ENCODE measurements at regions not wholly inside any gene's neighbourhood (a gene's known extent, or its start where the extent isn't known, plus 50 kb on each side); places are given as distances from the start of the nearest gene placed in this dataset.

DNA sequence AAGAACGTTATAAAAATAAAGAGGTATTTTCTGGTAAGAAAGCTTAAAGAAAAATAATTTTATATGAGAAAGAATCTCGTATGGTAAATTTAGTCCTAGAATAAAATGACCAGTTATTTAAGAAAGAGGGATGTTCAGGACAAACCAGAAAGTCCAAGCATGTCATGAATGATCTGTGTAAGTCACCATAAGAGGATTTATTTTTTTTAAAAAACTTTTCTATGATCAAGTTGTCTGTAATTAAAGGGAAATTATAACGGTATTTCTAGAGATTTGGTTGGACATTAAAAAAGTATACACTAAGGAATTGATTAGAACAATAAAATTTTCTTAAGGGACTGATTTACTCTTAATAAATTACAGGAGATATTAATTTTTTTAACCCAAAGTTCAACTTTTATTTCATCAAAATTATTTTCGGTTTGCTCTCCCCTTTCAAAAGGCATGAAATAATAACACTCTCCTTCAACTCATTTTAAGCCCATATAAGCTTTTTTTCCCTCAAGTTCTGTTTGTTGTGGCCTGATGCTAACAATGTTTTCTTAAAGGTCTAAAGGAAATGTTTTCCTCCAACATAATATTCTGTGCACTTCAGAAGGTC, 49.9 kb upstream of the CPSF6 start (continued):
- TF ChIP-seq CHD7 (IDR thresholded peaks at IDR 0.05; ENCODE audit: insufficient replicate concordance, low read length) (no peak), CEBPB (IDR thresholded peaks at IDR 0.05; ENCODE audit: low read depth, low read length) (no peak), FOSL1 (IDR thresholded peaks at IDR 0.05; ENCODE audit: insufficient read depth, low read depth, low read length) (no peak), EP300 (IDR thresholded peaks at IDR 0.05; ENCODE audit: borderline replicate concordance in 1 of 2, low read depth in 2 of 2, low read length in 2 of 2) (no peak), RXRA (IDR thresholded peaks at IDR 0.05; ENCODE audit: insufficient read depth, low read depth, low read length) (no peak)
